GM12878 (cell line): ENCODE measurements at regions not wholly inside any gene's neighbourhood (a gene's known extent, or its start where the extent isn't known, plus 50 kb on each side); places are given as distances from the start of the nearest gene placed in this dataset.

Source experiments
- BACH1 ChIP-seq: fragments of 450-650 bp; IDR thresholded peaks from 2 replicates; pipeline ENCODE4 v1.6.1; 2017; ENCODE audit warnings: mild to moderate bottlenecking, borderline replicate concordance
- CHD2 ChIP-seq: IDR thresholded peaks from 2 replicates; pipeline ENCODE4 v1.6.1; 2011; ENCODE audit warnings: low read depth, low read length, improper control_type of control experiment, borderline replicate concordance
- DPF2 ChIP-seq: fragments of 450-650 bp; IDR thresholded peaks from 2 replicates; pipeline ENCODE4 v1.6.1; 2017; ENCODE audit warnings: mild to moderate bottlenecking
- FOS ChIP-seq: IDR thresholded peaks from 3 replicates; pipeline ENCODE4 v1.6.1; 2011; ENCODE audit warnings: borderline replicate concordance; ENCODE audit not compliant: insufficient read length; ENCODE audit errors: extremely low read depth
- RFX5 ChIP-seq: IDR thresholded peaks from 2 replicates; pipeline ENCODE4 v1.6.1; 2011; ENCODE audit warnings: low read depth, low read length, improper control_type of control experiment
- STAT3 ChIP-seq: IDR thresholded peaks from 2 replicates; pipeline ENCODE4 v1.6.1; 2011; ENCODE audit warnings: low read depth, low read length, improper control_type of control experiment
- TAF1 ChIP-seq: IDR thresholded peaks from 2 replicates; pipeline ENCODE4 v1.6.1; 2011; ENCODE audit warnings: mild to moderate bottlenecking, low read depth, low read length, borderline replicate concordance
- TF ChIP-seq, protein P1 (sequence below), 3 experiments: IDR thresholded peaks in 2 of 3; conservative IDR thresholded peaks in 1 of 3; 2 replicates each; pipeline ENCODE4 v1.5.1; 2011; ENCODE audit warnings: low read depth in 3 of 3, low read length in 3 of 3, mild to moderate bottlenecking in 3 of 3, control low read depth in 2 of 3, moderate library complexity in 2 of 3, inconsistent platforms in 1 of 3, mixed read lengths in 1 of 3; ENCODE audit not compliant: control insufficient read depth in 2 of 3, insufficient read depth in 1 of 3; ENCODE audit errors: extremely low read depth in 1 of 3
- TF ChIP-seq, protein P2 (sequence below): fragments of 450-650 bp; formaldehyde crosslinking; IDR thresholded peaks from 2 replicates; pipeline ENCODE4 v1.4.0; 2020; ENCODE audit warnings: mild to moderate bottlenecking, moderate library complexity

- TF ChIP-seq, protein P1, sequence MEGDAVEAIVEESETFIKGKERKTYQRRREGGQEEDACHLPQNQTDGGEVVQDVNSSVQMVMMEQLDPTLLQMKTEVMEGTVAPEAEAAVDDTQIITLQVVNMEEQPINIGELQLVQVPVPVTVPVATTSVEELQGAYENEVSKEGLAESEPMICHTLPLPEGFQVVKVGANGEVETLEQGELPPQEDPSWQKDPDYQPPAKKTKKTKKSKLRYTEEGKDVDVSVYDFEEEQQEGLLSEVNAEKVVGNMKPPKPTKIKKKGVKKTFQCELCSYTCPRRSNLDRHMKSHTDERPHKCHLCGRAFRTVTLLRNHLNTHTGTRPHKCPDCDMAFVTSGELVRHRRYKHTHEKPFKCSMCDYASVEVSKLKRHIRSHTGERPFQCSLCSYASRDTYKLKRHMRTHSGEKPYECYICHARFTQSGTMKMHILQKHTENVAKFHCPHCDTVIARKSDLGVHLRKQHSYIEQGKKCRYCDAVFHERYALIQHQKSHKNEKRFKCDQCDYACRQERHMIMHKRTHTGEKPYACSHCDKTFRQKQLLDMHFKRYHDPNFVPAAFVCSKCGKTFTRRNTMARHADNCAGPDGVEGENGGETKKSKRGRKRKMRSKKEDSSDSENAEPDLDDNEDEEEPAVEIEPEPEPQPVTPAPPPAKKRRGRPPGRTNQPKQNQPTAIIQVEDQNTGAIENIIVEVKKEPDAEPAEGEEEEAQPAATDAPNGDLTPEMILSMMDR (IDR thresholded peaks at IDR 0.05 in 2 of 3, conservative IDR thresholded peaks at IDR 0.05 in 1 of 3; ENCODE audit: control insufficient read depth in 2 of 3, extremely low read depth in 1 of 3, insufficient read depth in 1 of 3, low read depth in 3 of 3, low read length in 3 of 3): no peak
- TF ChIP-seq CHD2 (no peak), DPF2 (no peak), FOS (no peak), TAF1 (no peak), BACH1 (no peak), STAT3 (no peak), RFX5 (no peak)
- TF ChIP-seq, protein P2, sequence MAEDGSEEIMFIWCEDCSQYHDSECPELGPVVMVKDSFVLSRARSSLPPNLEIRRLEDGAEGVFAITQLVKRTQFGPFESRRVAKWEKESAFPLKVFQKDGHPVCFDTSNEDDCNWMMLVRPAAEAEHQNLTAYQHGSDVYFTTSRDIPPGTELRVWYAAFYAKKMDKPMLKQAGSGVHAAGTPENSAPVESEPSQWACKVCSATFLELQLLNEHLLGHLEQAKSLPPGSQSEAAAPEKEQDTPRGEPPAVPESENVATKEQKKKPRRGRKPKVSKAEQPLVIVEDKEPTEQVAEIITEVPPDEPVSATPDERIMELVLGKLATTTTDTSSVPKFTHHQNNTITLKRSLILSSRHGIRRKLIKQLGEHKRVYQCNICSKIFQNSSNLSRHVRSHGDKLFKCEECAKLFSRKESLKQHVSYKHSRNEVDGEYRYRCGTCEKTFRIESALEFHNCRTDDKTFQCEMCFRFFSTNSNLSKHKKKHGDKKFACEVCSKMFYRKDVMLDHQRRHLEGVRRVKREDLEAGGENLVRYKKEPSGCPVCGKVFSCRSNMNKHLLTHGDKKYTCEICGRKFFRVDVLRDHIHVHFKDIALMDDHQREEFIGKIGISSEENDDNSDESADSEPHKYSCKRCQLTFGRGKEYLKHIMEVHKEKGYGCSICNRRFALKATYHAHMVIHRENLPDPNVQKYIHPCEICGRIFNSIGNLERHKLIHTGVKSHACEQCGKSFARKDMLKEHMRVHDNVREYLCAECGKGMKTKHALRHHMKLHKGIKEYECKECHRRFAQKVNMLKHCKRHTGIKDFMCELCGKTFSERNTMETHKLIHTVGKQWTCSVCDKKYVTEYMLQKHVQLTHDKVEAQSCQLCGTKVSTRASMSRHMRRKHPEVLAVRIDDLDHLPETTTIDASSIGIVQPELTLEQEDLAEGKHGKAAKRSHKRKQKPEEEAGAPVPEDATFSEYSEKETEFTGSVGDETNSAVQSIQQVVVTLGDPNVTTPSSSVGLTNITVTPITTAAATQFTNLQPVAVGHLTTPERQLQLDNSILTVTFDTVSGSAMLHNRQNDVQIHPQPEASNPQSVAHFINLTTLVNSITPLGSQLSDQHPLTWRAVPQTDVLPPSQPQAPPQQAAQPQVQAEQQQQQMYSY: no peak
These were observed 740.5 kb downstream of the GALR1 start for GRCh38 chr18:77990131-77990530.
